Loucy (cell line): ENCODE measurements at regions not wholly inside any gene's neighbourhood (a gene's known extent, or its start where the extent isn't known, plus 50 kb on each side); places are given as distances from the start of the nearest gene placed in this dataset.

ENCODE experiments used
- CTCF ChIP-seq: fragments of 200-600 bp; sonication (generic); conservative IDR thresholded peaks from 2 replicates; pipeline ENCODE4 v1.5.1; 2014; ENCODE audit warnings: mild to moderate bottlenecking, antibody characterized with exemption, low read length
- EZH2phosphoT487 ChIP-seq: fragments of 200-600 bp; IDR thresholded peaks from 2 replicates; pipeline ENCODE4 v1.6.1; 2018; ENCODE audit warnings: antibody characterized with exemption, mild to moderate bottlenecking, moderate library complexity, borderline replicate concordance

- TF ChIP-seq CTCF (no peak), EZH2phosphoT487 (no peak)
Observed at GRCh38 chr14:100428727-100429126, 105.6 kb downstream of the SLC25A47 start.
